ENCODE measurements at regions not wholly inside any gene's neighbourhood (a gene's known extent, or its start where the extent isn't known, plus 50 kb on each side); places are given as distances from the start of the nearest gene placed in this dataset.
"Not testable (repeated sequence)": the region's sequence is repeated elsewhere in the genome, so short reads cannot be mapped to it uniquely, and the experiment has no call there.

GRCh38 chr6:9795880-9796279 is 619.0 kb downstream of the TFAP2A start:
- DNase-seq = no peak

- no peak for DNase-seq
Observed at GRCh38 chr6:9789201-9789600, 625.7 kb downstream of the TFAP2A start.

- no peak for DNase-seq
Observed at GRCh38 chr6:9784786-9785185, 630.1 kb downstream of the TFAP2A start.

GRCh38 chr6:9783567-9783966 is 631.3 kb downstream of the TFAP2A start:
- DNase-seq = no peak

GRCh38 chr6:9766240-9766915 is 648.5 kb downstream of the TFAP2A start:
- DNase-seq = no peak

GRCh38 chr6:9761220-9761619 is 653.7 kb downstream of the TFAP2A start:
- no peak for DNase-seq

GRCh38 chr6:9754515-9754914 is 660.4 kb downstream of the TFAP2A start:
- DNase-seq = no peak

- no peak for DNase-seq
Observed at GRCh38 chr6:9745966-9746365, 668.9 kb downstream of the TFAP2A start.

- DNase-seq = no peak
Observed at GRCh38 chr6:9745476-9745875, 669.4 kb downstream of the TFAP2A start.

- DNase-seq = no peak
Observed at GRCh38 chr6:9744119-9744518, 670.8 kb downstream of the TFAP2A start.

- DNase-seq = no peak
Observed at GRCh38 chr6:9732056-9732455, 682.8 kb downstream of the TFAP2A start.

GRCh38 chr6:9725776-9726175 is 689.1 kb downstream of the TFAP2A start:
- not testable (repeated sequence) for DNase-seq

GRCh38 chr6:9717568-9717967 is 697.3 kb downstream of the TFAP2A start:
- no peak for DNase-seq

- DNase-seq = no peak
Observed at GRCh38 chr6:9711365-9711764, 703.5 kb downstream of the TFAP2A start.

- no peak for DNase-seq
Observed at GRCh38 chr6:9710574-9710973, 704.3 kb downstream of the TFAP2A start.

- DNase-seq = no peak
Observed at GRCh38 chr6:9708600-9708999, 706.3 kb downstream of the TFAP2A start.

- DNase-seq = no peak
Observed at GRCh38 chr6:9704989-9705388, 709.9 kb downstream of the TFAP2A start.

GRCh38 chr6:9702914-9703313 is 712.0 kb downstream of the TFAP2A start:
- no peak for DNase-seq

- DNase-seq = no peak
Observed at GRCh38 chr6:9699888-9700287, 715.0 kb downstream of the TFAP2A start.

GRCh38 chr6:9697263-9697931 is 717.5 kb downstream of the TFAP2A start:
- DNase-seq = no peak

GRCh38 chr6:9690388-9690787 is 724.5 kb downstream of the TFAP2A start:
- no peak for DNase-seq

- DNase-seq = not testable (repeated sequence)
Observed at GRCh38 chr6:9680727-9681126, 734.1 kb downstream of the TFAP2A start.

- DNase-seq = no peak
Observed at GRCh38 chr6:9675122-9675521, 739.8 kb downstream of the TFAP2A start.

GRCh38 chr6:9659848-9660247 is 755.0 kb downstream of the TFAP2A start:
- no peak for DNase-seq

- no peak for DNase-seq
Observed at GRCh38 chr6:9657994-9658393, 756.9 kb downstream of the TFAP2A start.
